Glutamatergic neuron (in vitro differentiated cells): ENCODE measurements at regions not wholly inside any gene's neighbourhood (a gene's known extent, or its start where the extent isn't known, plus 50 kb on each side); places are given as distances from the start of the nearest gene placed in this dataset.
A peak's percentile ranks its signal among the peaks of the same experiment; 100 is the strongest.

Experiments used
- DNase-seq: peaks from one replicate; pipeline ENCODE4 v3.0.0; 2022
- H3K27ac Mint-ChIP-seq: one replicate; pipeline ENCODE4 v1.8.0; 2020; ENCODE audit warnings: mild to moderate bottlenecking, mixed read lengths, inconsistent platforms; ENCODE audit not compliant: unreplicated experiment
- H3K27me3 Mint-ChIP-seq: one replicate; pipeline ENCODE4 v1.8.0; 2020; ENCODE audit warnings: mild to moderate bottlenecking, moderate library complexity, mixed read lengths, inconsistent platforms; ENCODE audit not compliant: unreplicated experiment
- H3K36me3 Mint-ChIP-seq: one replicate; pipeline ENCODE4 v1.8.0; 2020; ENCODE audit warnings: mild to moderate bottlenecking, mixed read lengths, inconsistent platforms; ENCODE audit not compliant: unreplicated experiment
- H3K4me1 Mint-ChIP-seq: one replicate; pipeline ENCODE4 v1.8.0; 2020; ENCODE audit warnings: mild to moderate bottlenecking, low read depth, mixed read lengths, inconsistent platforms; ENCODE audit not compliant: unreplicated experiment
- H3K4me3 Mint-ChIP-seq: one replicate; pipeline ENCODE4 v1.8.0; 2020; ENCODE audit warnings: mild to moderate bottlenecking, mixed read lengths, inconsistent platforms; ENCODE audit not compliant: unreplicated experiment
- H3K9me3 Mint-ChIP-seq: one replicate; pipeline ENCODE4 v1.8.0; 2020; ENCODE audit warnings: mild to moderate bottlenecking, moderate library complexity, mixed read lengths, inconsistent platforms; ENCODE audit not compliant: unreplicated experiment
- TF ChIP-seq, protein P1 (sequence below): fragments of 200-600 bp; sonication (generic); IDR thresholded peaks from one replicate; pipeline ENCODE4 v1.5.0; 2021; ENCODE audit not compliant: partially characterized antibody, unreplicated experiment

DNA sequence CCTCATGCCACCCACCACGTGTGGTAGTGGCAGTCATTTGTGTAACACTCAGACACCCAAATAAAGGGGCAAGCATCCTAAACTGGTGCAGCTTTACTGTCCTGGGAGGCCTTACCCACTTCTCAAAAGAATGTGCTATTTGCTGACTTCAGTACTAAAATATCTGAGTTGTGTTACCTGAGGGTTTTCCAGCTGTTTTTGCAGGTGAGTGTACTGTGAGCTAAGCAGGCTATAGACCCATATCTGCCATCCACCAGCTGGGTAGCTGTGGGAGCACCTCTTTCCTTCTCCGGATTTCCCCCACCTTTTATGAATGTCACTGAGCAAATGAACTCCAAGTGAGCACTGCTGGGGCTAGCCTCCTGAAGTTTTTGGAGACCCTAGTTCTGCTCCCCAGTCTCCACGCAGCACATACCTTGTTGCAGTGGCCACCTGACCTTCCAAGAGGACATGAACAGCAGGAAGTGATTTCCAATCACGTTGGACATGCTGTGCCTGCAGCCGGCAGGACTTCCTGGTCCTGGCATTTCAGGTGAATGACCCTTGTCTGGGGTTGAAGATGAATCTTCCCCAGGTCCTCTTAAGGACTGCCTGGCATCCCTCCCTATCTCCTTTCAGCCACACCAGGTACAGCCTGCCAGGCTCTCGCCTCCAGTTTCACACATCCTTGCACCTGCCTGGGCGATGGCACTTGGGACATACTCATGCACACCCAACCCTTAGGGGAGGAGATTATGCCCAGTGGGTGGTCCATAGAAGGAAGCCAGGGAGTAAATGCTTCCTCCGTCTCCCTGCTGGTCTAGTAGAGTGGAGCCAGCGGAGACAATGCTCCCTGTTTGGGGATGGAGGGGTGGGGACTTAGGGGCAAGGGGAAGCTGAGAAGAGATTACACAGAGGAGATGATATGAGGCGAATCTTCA, 109.5 kb upstream of the SPATA13 start:
- H3K36me3 Mint-ChIP-seq, result peaks cover 10% of the 10 kb centered on the region
- no peak for DNase-seq
- TF ChIP-seq, protein P1, sequence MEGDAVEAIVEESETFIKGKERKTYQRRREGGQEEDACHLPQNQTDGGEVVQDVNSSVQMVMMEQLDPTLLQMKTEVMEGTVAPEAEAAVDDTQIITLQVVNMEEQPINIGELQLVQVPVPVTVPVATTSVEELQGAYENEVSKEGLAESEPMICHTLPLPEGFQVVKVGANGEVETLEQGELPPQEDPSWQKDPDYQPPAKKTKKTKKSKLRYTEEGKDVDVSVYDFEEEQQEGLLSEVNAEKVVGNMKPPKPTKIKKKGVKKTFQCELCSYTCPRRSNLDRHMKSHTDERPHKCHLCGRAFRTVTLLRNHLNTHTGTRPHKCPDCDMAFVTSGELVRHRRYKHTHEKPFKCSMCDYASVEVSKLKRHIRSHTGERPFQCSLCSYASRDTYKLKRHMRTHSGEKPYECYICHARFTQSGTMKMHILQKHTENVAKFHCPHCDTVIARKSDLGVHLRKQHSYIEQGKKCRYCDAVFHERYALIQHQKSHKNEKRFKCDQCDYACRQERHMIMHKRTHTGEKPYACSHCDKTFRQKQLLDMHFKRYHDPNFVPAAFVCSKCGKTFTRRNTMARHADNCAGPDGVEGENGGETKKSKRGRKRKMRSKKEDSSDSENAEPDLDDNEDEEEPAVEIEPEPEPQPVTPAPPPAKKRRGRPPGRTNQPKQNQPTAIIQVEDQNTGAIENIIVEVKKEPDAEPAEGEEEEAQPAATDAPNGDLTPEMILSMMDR, result no peak
- H3K4me3 Mint-ChIP-seq, result no peak overlapping the region
- peaks cover 2% of the 10 kb centered on the region for H3K9me3 Mint-ChIP-seq
- H3K4me1 Mint-ChIP-seq, result no peaks in the 10 kb centered on the region
- H3K27ac Mint-ChIP-seq, result no peak overlapping the region
- no peaks in the 10 kb centered on the region for H3K27me3 Mint-ChIP-seq

GRCh38 chr13:24052547-24053518, 107.7 kb upstream of the SPATA13 start:
- no peaks in the 10 kb centered on the region for H3K9me3 Mint-ChIP-seq
- H3K4me1 Mint-ChIP-seq, result no peaks in the 10 kb centered on the region
- H3K36me3 Mint-ChIP-seq, result no peaks in the 10 kb centered on the region
- H3K27ac Mint-ChIP-seq, result no peak overlapping the region
- peaks cover 2% of the 10 kb centered on the region for H3K27me3 Mint-ChIP-seq
- DNase-seq, result no peak
- H3K4me3 Mint-ChIP-seq, result no peak overlapping the region
- TF ChIP-seq, protein P1, result no peak

- peaks cover 2% of the 10 kb centered on the region for H3K27me3 Mint-ChIP-seq
- H3K9me3 Mint-ChIP-seq, result no peaks in the 10 kb centered on the region
- no peak overlapping the region for H3K4me3 Mint-ChIP-seq
- peak; percentile 59 for DNase-seq
- no peak overlapping the region for H3K27ac Mint-ChIP-seq
- TF ChIP-seq, protein P1, result peak; percentile 60
- H3K4me1 Mint-ChIP-seq, result no peaks in the 10 kb centered on the region
- H3K36me3 Mint-ChIP-seq, result no peaks in the 10 kb centered on the region
Observed at GRCh38 chr13:24053519-24054251, 106.8 kb upstream of the SPATA13 start.

DNA sequence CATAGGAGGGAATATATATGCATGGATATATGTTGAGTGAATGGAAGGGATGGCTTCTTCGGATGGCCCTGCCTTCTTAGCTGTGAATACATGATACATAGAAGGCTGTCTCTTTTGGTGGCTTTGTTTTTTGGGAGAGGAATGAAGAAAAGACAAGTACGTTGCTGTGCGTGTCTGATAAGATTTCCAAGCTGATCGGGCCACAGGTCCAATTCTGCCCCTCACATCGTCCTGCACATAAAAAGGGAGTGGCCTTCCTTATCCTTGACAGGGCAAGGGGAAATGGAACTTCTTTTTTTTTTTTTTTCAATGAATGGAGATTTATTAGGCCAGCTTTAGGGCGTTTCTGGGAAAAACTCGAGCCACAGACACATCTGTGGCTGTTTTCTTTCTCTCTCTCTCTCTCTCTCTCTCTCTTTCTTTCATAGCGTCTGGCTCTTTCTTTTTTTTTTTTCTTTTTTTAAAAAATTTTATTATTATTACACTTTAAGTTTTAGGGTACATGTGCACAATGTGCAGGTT, 103.8 kb upstream of the SPATA13 start:
- no peak overlapping the region for H3K27ac Mint-ChIP-seq

More for the DNA sequence above, 103.8 kb upstream of the SPATA13 start:
- Mint-ChIP-seq H3K4me1 (no peaks in the 10 kb centered on the region), H3K9me3 (no peaks in the 10 kb centered on the region), H3K36me3 (no peaks in the 10 kb centered on the region), H3K4me3 (no peak overlapping the region), H3K27me3 (peaks cover 4% of the 10 kb centered on the region)
- DNase-seq, result no peak
- TF ChIP-seq, protein P1, result no peak
